GM18498 (cell line): ENCODE measurements at regions not wholly inside any gene's neighbourhood (a gene's known extent, or its start where the extent isn't known, plus 50 kb on each side); places are given as distances from the start of the nearest gene placed in this dataset.

ENCODE experiments used
- ATAC-seq: cut with Tn5 transposase; IDR thresholded peaks from one replicate; pipeline ENCODE4 v1.9.1; 2021; ENCODE audit warnings: mild to moderate bottlenecking, moderate library complexity; ENCODE audit not compliant: unreplicated experiment

DNA sequence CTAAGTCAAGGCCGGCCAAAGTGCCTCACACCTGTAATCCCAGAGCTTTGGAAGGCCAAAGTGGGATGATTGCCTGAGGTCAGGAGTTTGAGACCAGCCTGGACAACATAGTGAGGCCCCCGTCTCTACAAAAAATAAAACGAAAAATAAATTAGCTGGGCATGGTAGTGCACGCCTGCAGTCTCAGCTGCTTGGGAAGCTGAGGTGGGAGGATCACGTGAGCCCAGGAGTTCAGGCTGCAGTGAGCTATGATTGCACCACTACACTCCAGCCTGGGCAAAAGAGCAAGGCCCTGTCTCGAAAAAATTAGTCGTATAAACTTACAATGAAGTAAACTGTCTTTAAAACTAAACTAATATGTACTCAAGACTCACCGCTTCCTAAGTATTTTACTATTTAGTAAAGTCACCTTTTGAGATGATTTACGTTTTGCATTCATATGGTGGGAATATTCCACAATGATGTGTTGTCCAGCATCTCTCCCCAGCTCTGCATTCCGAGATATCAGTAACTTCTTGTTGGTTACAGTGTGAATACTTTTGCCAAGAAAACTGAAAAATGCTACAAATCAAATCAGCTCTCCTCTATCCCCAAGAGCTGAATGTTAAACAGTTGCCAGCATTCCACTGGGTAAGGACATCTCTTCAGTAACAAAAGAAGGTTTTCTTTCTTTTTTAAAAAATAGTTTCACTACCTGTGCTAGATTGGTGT is 84.9 kb upstream of the C21orf91 start:
- no peak for ATAC-seq

DNA sequence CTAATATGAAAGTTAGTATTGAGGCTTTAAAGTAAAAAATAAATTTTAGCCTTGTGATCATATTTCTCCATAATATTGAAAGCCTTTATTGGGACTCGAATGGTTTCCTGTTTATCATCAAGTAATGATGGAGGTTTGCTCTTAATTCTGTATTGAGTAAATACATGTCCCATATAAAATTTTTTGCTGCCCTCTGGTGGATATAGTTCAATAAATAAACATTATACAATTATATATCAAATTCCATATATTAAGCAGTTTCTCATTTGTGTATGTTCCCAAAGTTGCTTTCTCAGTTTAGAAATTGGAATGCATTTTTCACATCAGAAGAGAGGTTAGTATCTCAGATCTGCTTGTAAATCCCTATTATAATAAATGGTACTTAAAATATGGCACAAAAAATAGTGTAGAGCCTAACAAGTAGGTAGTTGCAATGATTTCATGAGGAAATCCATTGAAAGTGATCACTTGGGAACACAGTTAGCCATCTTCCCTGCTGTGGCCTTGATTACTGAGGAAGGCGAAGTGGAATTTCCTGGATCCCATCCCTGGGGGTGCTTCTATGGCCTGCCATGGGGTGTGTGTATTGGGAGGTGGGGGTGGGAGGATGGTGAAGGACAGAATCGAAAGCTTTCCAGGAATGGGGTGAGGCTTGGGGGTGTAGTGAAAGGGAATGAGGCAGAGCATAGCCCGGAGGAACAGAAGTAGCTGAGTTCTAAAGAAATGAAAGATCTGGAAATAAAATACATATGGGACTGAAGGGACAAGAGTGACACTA is 84.1 kb upstream of the C21orf91 start:
- ATAC-seq, result no peak

DNA sequence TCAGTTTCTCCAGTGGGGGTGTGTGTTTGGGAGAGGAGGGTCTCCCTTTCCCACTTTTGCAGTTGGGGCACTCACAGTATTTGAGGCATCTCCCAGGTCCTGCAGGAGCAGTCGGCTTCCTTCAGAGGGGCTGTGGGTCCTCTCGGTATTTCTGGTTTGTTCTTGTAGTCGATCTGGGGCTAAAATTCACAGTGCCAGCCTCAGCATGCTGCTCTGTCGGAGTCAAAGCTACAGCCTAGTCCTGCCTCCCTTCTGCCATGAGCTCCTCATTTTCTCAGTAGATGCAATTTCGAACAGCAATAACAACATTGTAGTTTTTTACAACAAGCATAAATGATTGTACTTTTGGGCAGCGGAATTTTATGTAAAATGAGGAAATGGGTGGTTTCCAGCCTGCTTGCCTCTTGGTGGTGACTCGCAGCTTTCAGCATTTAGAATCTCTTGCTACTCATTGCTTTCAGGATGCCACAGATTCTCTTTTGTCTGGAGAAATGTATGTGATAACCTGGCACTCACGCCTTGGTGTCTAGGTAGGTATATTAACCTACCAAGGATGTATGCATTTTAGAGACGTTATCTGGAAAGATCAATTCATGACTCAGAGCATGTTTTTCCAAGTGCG is 82.4 kb upstream of the C21orf91 start:
- no peak for ATAC-seq

DNA sequence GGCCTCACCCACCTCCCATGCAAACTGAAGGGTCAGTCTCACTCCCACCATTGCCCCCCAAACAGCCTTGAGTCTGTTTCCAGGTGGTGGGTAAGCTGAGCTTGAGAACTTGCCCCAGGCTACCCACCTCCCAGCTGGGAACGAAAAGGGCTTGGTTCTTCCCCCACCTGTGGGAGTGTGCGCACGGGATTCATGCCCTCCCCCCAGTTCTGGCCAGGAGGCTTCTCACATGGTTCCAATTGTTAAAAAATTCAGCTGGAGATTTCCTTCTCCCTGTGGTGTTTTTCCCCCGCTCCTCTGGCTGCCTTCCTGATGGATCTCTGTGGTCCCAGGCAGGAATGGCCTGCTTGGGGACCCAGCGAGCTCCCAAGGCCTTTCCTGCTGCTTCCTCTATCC is 81.8 kb upstream of the C21orf91 start:
- no peak for ATAC-seq

DNA sequence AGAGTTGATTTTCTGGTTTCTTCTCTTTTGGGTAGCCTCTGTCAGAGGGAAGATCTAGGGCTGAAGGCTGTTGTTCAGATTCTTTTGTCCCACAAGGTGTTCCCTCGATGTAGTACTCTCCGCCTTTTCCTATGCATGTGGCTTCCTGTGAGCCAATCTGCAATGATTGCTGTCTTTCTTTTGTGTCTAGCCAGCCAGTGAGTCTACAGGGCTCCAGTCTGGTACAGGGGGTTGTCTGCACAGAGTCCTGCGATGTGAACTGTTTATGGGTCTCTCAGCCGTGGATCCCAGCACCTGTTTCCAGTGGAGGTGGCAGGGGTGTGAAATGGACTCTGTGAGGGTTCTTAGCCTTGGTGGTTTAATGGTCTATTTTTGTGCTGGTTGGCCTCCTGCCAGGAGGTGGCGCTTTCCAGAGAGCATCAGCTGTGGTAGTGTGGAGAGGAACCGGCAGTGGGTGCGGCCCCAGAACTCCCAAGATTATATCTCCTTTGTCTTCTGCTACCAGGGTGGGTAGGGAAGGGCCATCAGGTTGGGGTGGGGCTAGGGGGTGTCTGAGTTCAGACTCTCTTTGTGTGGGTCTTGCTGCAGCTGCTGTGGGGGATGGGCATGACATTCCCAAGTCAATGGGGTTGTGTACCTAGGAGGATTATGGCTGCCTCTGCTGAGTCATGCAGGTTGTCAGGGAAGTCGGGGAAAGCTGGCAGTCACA is 81.3 kb upstream of the C21orf91 start:
- no peak for ATAC-seq

DNA sequence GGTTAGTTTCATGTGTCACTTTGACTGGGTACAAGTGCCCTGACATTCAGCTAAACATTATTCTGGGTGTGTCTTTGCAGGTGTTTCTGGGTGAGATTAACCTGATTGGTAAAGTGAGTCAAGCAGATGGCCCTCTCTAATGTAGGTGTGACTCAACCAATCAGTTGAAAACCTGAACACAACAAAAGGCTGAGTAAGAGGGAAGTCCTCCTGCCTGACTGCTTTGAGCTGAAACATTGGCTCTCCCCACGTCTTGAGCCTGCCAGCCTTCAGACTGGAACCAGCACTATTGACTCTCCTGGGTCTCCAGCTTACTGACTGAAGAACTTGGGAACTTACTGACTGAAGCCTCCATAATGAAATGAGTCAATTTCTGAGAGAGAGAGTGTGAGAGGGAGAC is 70.0 kb upstream of the C21orf91 start:
- no peak for ATAC-seq

DNA sequence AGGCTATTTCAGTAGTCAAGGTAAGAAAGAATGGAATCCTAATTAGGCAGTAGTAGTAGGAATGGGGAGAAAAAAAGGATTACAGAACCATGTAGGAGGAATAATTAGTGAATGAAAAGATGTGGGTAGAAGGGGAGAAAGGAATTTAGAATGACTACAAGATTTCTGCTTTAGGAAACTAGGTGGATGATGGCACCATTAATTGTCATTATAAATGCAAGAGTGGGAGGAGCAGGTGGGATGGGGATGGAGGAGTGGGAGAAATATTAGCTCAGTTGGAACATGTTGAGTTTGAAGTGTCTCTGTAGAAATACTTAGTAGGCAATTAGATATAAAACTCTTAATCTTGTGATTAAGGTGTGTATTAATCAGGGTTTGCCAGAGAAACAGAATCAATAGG is 50.0 kb upstream of the C21orf91 start:
- no peak for ATAC-seq
